ENCODE measurements at regions not wholly inside any gene's neighbourhood (a gene's known extent, or its start where the extent isn't known, plus 50 kb on each side); places are given as distances from the start of the nearest gene placed in this dataset.
"Not testable (repeated sequence)": the region's sequence is repeated elsewhere in the genome, so short reads cannot be mapped to it uniquely, and the experiment has no call there.

- TF ChIP-seq, protein P1, sequence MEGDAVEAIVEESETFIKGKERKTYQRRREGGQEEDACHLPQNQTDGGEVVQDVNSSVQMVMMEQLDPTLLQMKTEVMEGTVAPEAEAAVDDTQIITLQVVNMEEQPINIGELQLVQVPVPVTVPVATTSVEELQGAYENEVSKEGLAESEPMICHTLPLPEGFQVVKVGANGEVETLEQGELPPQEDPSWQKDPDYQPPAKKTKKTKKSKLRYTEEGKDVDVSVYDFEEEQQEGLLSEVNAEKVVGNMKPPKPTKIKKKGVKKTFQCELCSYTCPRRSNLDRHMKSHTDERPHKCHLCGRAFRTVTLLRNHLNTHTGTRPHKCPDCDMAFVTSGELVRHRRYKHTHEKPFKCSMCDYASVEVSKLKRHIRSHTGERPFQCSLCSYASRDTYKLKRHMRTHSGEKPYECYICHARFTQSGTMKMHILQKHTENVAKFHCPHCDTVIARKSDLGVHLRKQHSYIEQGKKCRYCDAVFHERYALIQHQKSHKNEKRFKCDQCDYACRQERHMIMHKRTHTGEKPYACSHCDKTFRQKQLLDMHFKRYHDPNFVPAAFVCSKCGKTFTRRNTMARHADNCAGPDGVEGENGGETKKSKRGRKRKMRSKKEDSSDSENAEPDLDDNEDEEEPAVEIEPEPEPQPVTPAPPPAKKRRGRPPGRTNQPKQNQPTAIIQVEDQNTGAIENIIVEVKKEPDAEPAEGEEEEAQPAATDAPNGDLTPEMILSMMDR (conservative IDR thresholded peaks at IDR 0.05): no peak
- H3K27ac ChIP-seq (ENCODE audit: low read depth, low read length): no peak overlapping the region
- peaks cover 14% of the 10 kb centered on the region for H3K36me3 Mint-ChIP-seq (ENCODE audit: low read depth)
- H3K9me3 Mint-ChIP-seq: peaks cover 28% of the 10 kb centered on the region
- no peak overlapping the region for H3K9ac ChIP-seq (ENCODE audit: extremely low read depth, low read length, poor library complexity, severe bottlenecking)
- peaks cover 9% of the 10 kb centered on the region for H3K4me1 Mint-ChIP-seq
- H3K4me3 Mint-ChIP-seq: no peak overlapping the region
- H3K4me3 ChIP-seq (ENCODE audit: low read length): no peak overlapping the region
- H3K27me3 ChIP-seq (ENCODE audit: control insufficient read depth, insufficient read depth, low read length, poor library complexity, severe bottlenecking): no peaks in the 10 kb centered on the region
- H3K4me1 ChIP-seq (ENCODE audit: control insufficient read depth, insufficient read depth, low read length): peaks cover 3% of the 10 kb centered on the region
- H3K27me3 Mint-ChIP-seq (ENCODE audit: insufficient read depth): no peaks in the 10 kb centered on the region
- H3K27ac Mint-ChIP-seq: no peak overlapping the region
- H3K9me3 ChIP-seq (ENCODE audit: control insufficient read depth, low read length): peaks cover 37% of the 10 kb centered on the region
- H3K36me3 ChIP-seq (ENCODE audit: control insufficient read depth, insufficient read depth, low read length): no peaks in the 10 kb centered on the region
- DNase-seq: no peak
Measured at GRCh38 chr4:170697045-170697444, 607.3 kb upstream of the AADAT start.

- peaks cover 11% of the 10 kb centered on the region for H3K4me1 Mint-ChIP-seq
- peaks cover 47% of the 10 kb centered on the region for H3K9me3 Mint-ChIP-seq
- Histone ChIP-seq H3K4me1 (ENCODE audit: control insufficient read depth, insufficient read depth, low read length) (peaks cover 6% of the 10 kb centered on the region), H3K4me3 (ENCODE audit: low read length) (peak overlapping the region; percentile 72), H3K36me3 (ENCODE audit: control insufficient read depth, insufficient read depth, low read length) (no peaks in the 10 kb centered on the region), H3K27me3 (ENCODE audit: control insufficient read depth, insufficient read depth, low read length, poor library complexity, severe bottlenecking) (no peaks in the 10 kb centered on the region), H3K9me3 (ENCODE audit: control insufficient read depth, low read length) (peaks cover 87% of the 10 kb centered on the region), H3K27ac (ENCODE audit: low read depth, low read length) (no peak overlapping the region), H3K9ac (ENCODE audit: extremely low read depth, low read length, poor library complexity, severe bottlenecking) (no peak overlapping the region)
- H3K27me3 Mint-ChIP-seq (ENCODE audit: insufficient read depth): no peaks in the 10 kb centered on the region
- TF ChIP-seq, protein P1 (conservative IDR thresholded peaks at IDR 0.05): no peak
- peaks cover 23% of the 10 kb centered on the region for H3K36me3 Mint-ChIP-seq (ENCODE audit: low read depth)
- H3K4me3 Mint-ChIP-seq: no peak overlapping the region
- no peak overlapping the region for H3K27ac Mint-ChIP-seq
- DNase-seq: no peak
Measured at GRCh38 chr4:170691168-170691567, 601.4 kb upstream of the AADAT start.

- Mint-ChIP-seq H3K27ac (no peak overlapping the region), H3K9me3 (peaks cover 22% of the 10 kb centered on the region), H3K36me3 (ENCODE audit: low read depth) (peaks cover 9% of the 10 kb centered on the region), H3K4me1 (peaks cover 24% of the 10 kb centered on the region), H3K27me3 (ENCODE audit: insufficient read depth) (no peaks in the 10 kb centered on the region), H3K4me3 (no peak overlapping the region)
- Histone ChIP-seq H3K9ac (ENCODE audit: extremely low read depth, low read length, poor library complexity, severe bottlenecking) (no peak overlapping the region), H3K27me3 (ENCODE audit: control insufficient read depth, insufficient read depth, low read length, poor library complexity, severe bottlenecking) (no peaks in the 10 kb centered on the region), H3K9me3 (ENCODE audit: control insufficient read depth, low read length) (peaks cover 58% of the 10 kb centered on the region), H3K4me1 (ENCODE audit: control insufficient read depth, insufficient read depth, low read length) (peaks cover 6% of the 10 kb centered on the region), H3K36me3 (ENCODE audit: control insufficient read depth, insufficient read depth, low read length) (no peaks in the 10 kb centered on the region), H3K4me3 (ENCODE audit: low read length) (no peak overlapping the region), H3K27ac (ENCODE audit: low read depth, low read length) (no peak overlapping the region)
- DNase-seq: peak; percentile 68
- TF ChIP-seq, protein P1 (conservative IDR thresholded peaks at IDR 0.05): peak; percentile 16
- WGBS, 2 experiments (ENCODE audit: insufficient coverage in 1 of 2, insufficient read length in 1 of 2): 79 to 93% methylated on average over 3 to 6 of the region's 6 CpGs
Measured at GRCh38 chr4:170687751-170688150, 598.0 kb upstream of the AADAT start.

DNA sequence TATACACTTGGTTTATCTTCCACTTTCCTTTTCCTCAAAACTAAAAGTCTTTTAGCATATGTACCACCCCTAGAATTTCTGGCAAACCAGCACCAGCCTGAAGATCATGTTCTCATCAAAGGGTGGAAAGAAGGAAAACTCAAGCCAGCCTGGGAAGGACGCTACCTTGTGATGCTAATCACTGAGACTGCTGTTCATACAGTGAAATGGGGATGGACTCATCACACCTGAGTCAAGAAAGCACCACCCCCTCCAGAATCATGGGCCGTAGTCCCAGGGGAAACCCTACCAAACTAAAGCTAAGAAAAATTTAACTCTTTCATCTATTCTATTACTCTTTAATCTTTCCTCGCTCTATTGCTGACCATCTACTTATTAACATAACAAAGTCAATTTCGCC lies 595.9 kb upstream of the AADAT start:
- H3K36me3 Mint-ChIP-seq (ENCODE audit: low read depth); H3K27me3 ChIP-seq (ENCODE audit: control insufficient read depth, insufficient read depth, low read length, poor library complexity, severe bottlenecking); H3K9ac ChIP-seq (ENCODE audit: extremely low read depth, low read length, poor library complexity, severe bottlenecking); H3K27ac Mint-ChIP-seq; H3K27me3 Mint-ChIP-seq (ENCODE audit: insufficient read depth); H3K27ac ChIP-seq (ENCODE audit: low read depth, low read length); H3K36me3 ChIP-seq (ENCODE audit: control insufficient read depth, insufficient read depth, low read length); H3K4me3 ChIP-seq (ENCODE audit: low read length); H3K4me3 Mint-ChIP-seq; H3K4me1 ChIP-seq (ENCODE audit: control insufficient read depth, insufficient read depth, low read length): not testable (repeated sequence)
- DNase-seq: peak; percentile 52
- 87 to 100% methylated on average over 1 to 4 of the region's 4 CpGs for WGBS, 2 experiments (ENCODE audit: insufficient coverage in 1 of 2, insufficient read length in 1 of 2)
- peaks cover 20% of the 10 kb centered on the region for H3K9me3 Mint-ChIP-seq
- H3K9me3 ChIP-seq (ENCODE audit: control insufficient read depth, low read length): peaks cover 44% of the 10 kb centered on the region
- peaks cover 24% of the 10 kb centered on the region for H3K4me1 Mint-ChIP-seq
